ENCODE measurements at regions not wholly inside any gene's neighbourhood (a gene's known extent, or its start where the extent isn't known, plus 50 kb on each side); places are given as distances from the start of the nearest gene placed in this dataset.

- H3K79me1 ChIP-seq (ENCODE audit: low read depth, low read length), result no peaks in the 10 kb centered on the region
- H3K18ac ChIP-seq (ENCODE audit: extremely low read depth, low read length), result no peak overlapping the region
- H3K14ac ChIP-seq (ENCODE audit: insufficient read length), result no peak overlapping the region
- no peak overlapping the region for H3K23ac ChIP-seq (ENCODE audit: insufficient read length)
- H4K91ac ChIP-seq (replicated peaks; ENCODE audit: insufficient read length, low read length), result no peak overlapping the region
- H3K56ac ChIP-seq (replicated peaks; ENCODE audit: insufficient read length, low read depth, low read length), result no peak overlapping the region
- no peak for DNase-seq (ENCODE audit: low read depth in 1 of 2, low spot score in 2 of 2)
- H3K4me2 ChIP-seq (ENCODE audit: insufficient read depth in 1 of 2, low read depth in 2 of 2, low read length in 2 of 2), result no peak overlapping the region
- H3K23me2 ChIP-seq (ENCODE audit: low read depth, low read length), result no peaks in the 10 kb centered on the region
- H3K4ac ChIP-seq (replicated peaks; ENCODE audit: insufficient read length, low read depth, low read length), result no peak overlapping the region
- H2BK5ac ChIP-seq (ENCODE audit: low read depth, low read length), result no peak overlapping the region
- H4K8ac ChIP-seq (ENCODE audit: extremely low read depth, insufficient read depth, low read length), result no peak overlapping the region
- no peaks in the 10 kb centered on the region for H3K36me3 ChIP-seq (ENCODE audit: control insufficient read depth in 2 of 4, insufficient read depth in 4 of 4, low read length in 3 of 4)
- no peaks in the 10 kb centered on the region for H3K9me3 ChIP-seq (ENCODE audit: insufficient read depth in 2 of 2, low read depth in 1 of 2, low read length in 1 of 2)
- WGBS, 2 experiments (ENCODE audit: extremely low coverage in 1 of 2, insufficient coverage in 1 of 2, insufficient read length in 1 of 2, insufficient replicate concordance in 2 of 2, low coverage in 1 of 2, low lambda C conversion rate in 2 of 2, missing lambda C conversion rate in 1 of 2), result 93% methylated on average over 7 of the region's 7 CpGs; no CpG with 5 or more reads in 1 of the 2 experiments
- H3K27me3 ChIP-seq (replicated peaks in 1 of 4; ENCODE audit: control insufficient read depth in 3 of 4, extremely low read depth in 1 of 4, insufficient read depth in 3 of 4, low read length in 3 of 4), result no peaks in the 10 kb centered on the region
- H3K9ac ChIP-seq (replicated peaks in 1 of 4; ENCODE audit: extremely low read depth in 1 of 4, low read depth in 3 of 4, low read length in 3 of 4), result no peak overlapping the region
- no peak overlapping the region for H2AFZ ChIP-seq (ENCODE audit: low read length)
- H2BK120ac ChIP-seq (replicated peaks; ENCODE audit: low read depth, low read length), result no peak overlapping the region
- H2BK15ac ChIP-seq (ENCODE audit: low read length), result no peak overlapping the region
- ChIA-PET CTCF (ENCODE audit: partially characterized antibody) (interaction anchor here (0.6 to 1.8 kb wide), 5 partner anchors 11 to 288 kb away, joined by 3 to 7 read pairs (median 3); no protein-coding TSS in a partner anchor), POLR2A (ENCODE audit: partially characterized antibody) (no interaction called here)
- H4K5ac ChIP-seq (ENCODE audit: insufficient read length, low read depth, low read length), result no peak overlapping the region
- H3K4me1 ChIP-seq (replicated peaks in 1 of 4; ENCODE audit: control insufficient read depth in 3 of 4, insufficient read depth in 4 of 4, low read length in 3 of 4), result peaks cover 0 to 4% (median 0%) of the 10 kb centered on the region in 4 experiments; a peak in 1 of 7 replicates
- H3K79me2 ChIP-seq (ENCODE audit: control insufficient read depth in 1 of 2, insufficient read depth in 2 of 2, low read length in 2 of 2), result no peaks in the 10 kb centered on the region
- no peak overlapping the region for H2AK5ac ChIP-seq (ENCODE audit: low read depth, low read length)
- no peak for FAIRE-seq
- H3K27ac ChIP-seq (ENCODE audit: low read depth, low read length), result no peak overlapping the region
- H2BK12ac ChIP-seq (ENCODE audit: low read depth, low read length), result no peak overlapping the region
- no peak overlapping the region for H3K4me3 ChIP-seq (ENCODE audit: extremely low read depth in 1 of 4, insufficient read depth in 2 of 4, low read depth in 3 of 4, low read length in 4 of 4)
- no peak overlapping the region for H2BK20ac ChIP-seq (ENCODE audit: low read length)
- no peaks in the 10 kb centered on the region for H4K20me1 ChIP-seq (replicated peaks in 1 of 2; ENCODE audit: control insufficient read depth in 1 of 2, insufficient read depth in 2 of 2, low read length in 2 of 2)
- no peak for TF ChIP-seq SUZ12 (IDR thresholded peaks at IDR 0.05; ENCODE audit: low read length)
- TF ChIP-seq FOSL1 (IDR thresholded peaks at IDR 0.05; ENCODE audit: insufficient read depth, low read depth, low read length), result no peak
- TF ChIP-seq ATF3 (IDR thresholded peaks at IDR 0.05; ENCODE audit: insufficient read depth, low read depth, low read length), result no peak
- no peak for TF ChIP-seq RFX5 (IDR thresholded peaks at IDR 0.05; ENCODE audit: borderline replicate concordance, low read depth, low read length)
- no peak for TF ChIP-seq BRCA1 (IDR thresholded peaks at IDR 0.05; ENCODE audit: low read depth, low read length)
- no peak for TF ChIP-seq TEAD4 (IDR thresholded peaks at IDR 0.05; ENCODE audit: low read depth, low read length)
- no peak for TF ChIP-seq PHF8 (conservative IDR thresholded peaks at IDR 0.05; ENCODE audit: low read depth, low read length)
- no peak for TF ChIP-seq HDAC2 (IDR thresholded peaks at IDR 0.05; ENCODE audit: borderline replicate concordance in 1 of 2, low read depth in 2 of 2, low read length in 2 of 2)
- TF ChIP-seq MAX (IDR thresholded peaks at IDR 0.05), result no peak
- no peak for TF ChIP-seq SRF (IDR thresholded peaks at IDR 0.05; ENCODE audit: low read depth, low read length)
- no peak for TF ChIP-seq SIRT6 (IDR thresholded peaks at IDR 0.05; ENCODE audit: low read length)
- no peak for TF ChIP-seq ZNF274 (IDR thresholded peaks at IDR 0.05; ENCODE audit: borderline replicate concordance, extremely low read depth, low read length)
- TF ChIP-seq EZH2 (IDR thresholded peaks at IDR 0.05; ENCODE audit: low read depth, low read length, severe bottlenecking), result no peak
Observed at GRCh38 chr16:73558219-73558618, 510.3 kb upstream of the ZFHX3 start.

All from H1 (cell line).